ENCODE measurements at regions not wholly inside any gene's neighbourhood (a gene's known extent, or its start where the extent isn't known, plus 50 kb on each side); places are given as distances from the start of the nearest gene placed in this dataset.

- DNase-seq (ENCODE audit: extremely low read depth, low read depth) = no peak
Measured at GRCh38 chr10:27426948-27427467, 77.1 kb upstream of the RAB18 start.

GRCh38 chr10:27413831-27414348 is 90.2 kb upstream of the RAB18 start:
- DNase-seq (ENCODE audit: extremely low read depth, low read depth) = no peak
- TF ChIP-seq CTCF (IDR thresholded peaks at IDR 0.05; ENCODE audit: low read depth, low read length) = no peak

More at GRCh38 chr10:27426948-27427467, 77.1 kb upstream of the RAB18 start:
- no peak for TF ChIP-seq CTCF (IDR thresholded peaks at IDR 0.05; ENCODE audit: low read depth, low read length)

GRCh38 chr10:27413387-27413786 is 90.7 kb upstream of the RAB18 start:
- no peak for TF ChIP-seq CTCF (IDR thresholded peaks at IDR 0.05; ENCODE audit: low read depth, low read length)
- no peak for DNase-seq (ENCODE audit: extremely low read depth, low read depth)

GRCh38 chr10:27410153-27410552 is 94.0 kb upstream of the RAB18 start:
- no peak for DNase-seq (ENCODE audit: extremely low read depth, low read depth)
- TF ChIP-seq CTCF (IDR thresholded peaks at IDR 0.05; ENCODE audit: low read depth, low read length) = no peak

- TF ChIP-seq CTCF (IDR thresholded peaks at IDR 0.05; ENCODE audit: low read depth, low read length) = no peak
- DNase-seq (ENCODE audit: extremely low read depth, low read depth) = no peak
Measured at GRCh38 chr10:27407271-27407670, 96.8 kb upstream of the RAB18 start.

GRCh38 chr10:27399871-27400270 is 104.2 kb upstream of the RAB18 start:
- DNase-seq (ENCODE audit: extremely low read depth, low read depth) = no peak
- no peak for TF ChIP-seq CTCF (IDR thresholded peaks at IDR 0.05; ENCODE audit: low read depth, low read length)

- TF ChIP-seq CTCF (IDR thresholded peaks at IDR 0.05; ENCODE audit: low read depth, low read length) = no peak
Measured at GRCh38 chr10:27393961-27394360, 110.1 kb upstream of the RAB18 start.

More at GRCh38 chr10:27393961-27394360, 110.1 kb upstream of the RAB18 start:
- DNase-seq (ENCODE audit: extremely low read depth, low read depth) = no peak

Data from AG09319 (cell line).